ENCODE measurements at regions not wholly inside any gene's neighbourhood (a gene's known extent, or its start where the extent isn't known, plus 50 kb on each side); places are given as distances from the start of the nearest gene placed in this dataset.

GRCh38 chr2:16030206-16031057, 90.1 kb downstream of the MYCN start:
- no peak for TF ChIP-seq ZFX (IDR thresholded peaks at IDR 0.05; ENCODE audit: borderline replicate concordance)
- TF ChIP-seq, protein P1, sequence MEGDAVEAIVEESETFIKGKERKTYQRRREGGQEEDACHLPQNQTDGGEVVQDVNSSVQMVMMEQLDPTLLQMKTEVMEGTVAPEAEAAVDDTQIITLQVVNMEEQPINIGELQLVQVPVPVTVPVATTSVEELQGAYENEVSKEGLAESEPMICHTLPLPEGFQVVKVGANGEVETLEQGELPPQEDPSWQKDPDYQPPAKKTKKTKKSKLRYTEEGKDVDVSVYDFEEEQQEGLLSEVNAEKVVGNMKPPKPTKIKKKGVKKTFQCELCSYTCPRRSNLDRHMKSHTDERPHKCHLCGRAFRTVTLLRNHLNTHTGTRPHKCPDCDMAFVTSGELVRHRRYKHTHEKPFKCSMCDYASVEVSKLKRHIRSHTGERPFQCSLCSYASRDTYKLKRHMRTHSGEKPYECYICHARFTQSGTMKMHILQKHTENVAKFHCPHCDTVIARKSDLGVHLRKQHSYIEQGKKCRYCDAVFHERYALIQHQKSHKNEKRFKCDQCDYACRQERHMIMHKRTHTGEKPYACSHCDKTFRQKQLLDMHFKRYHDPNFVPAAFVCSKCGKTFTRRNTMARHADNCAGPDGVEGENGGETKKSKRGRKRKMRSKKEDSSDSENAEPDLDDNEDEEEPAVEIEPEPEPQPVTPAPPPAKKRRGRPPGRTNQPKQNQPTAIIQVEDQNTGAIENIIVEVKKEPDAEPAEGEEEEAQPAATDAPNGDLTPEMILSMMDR (IDR thresholded peaks at IDR 0.05) = no peak

Data from 22Rv1 (cell line).